NCI-H1694 (cell line): ENCODE measurements at regions not wholly inside any gene's neighbourhood (a gene's known extent, or its start where the extent isn't known, plus 50 kb on each side); places are given as distances from the start of the nearest gene placed in this dataset.
"Not testable (repeated sequence)": the region's sequence is repeated elsewhere in the genome, so short reads cannot be mapped to it uniquely, and the experiment has no call there.

ENCODE experiments used
- DNase-seq: peaks from one replicate; lab custom pipeline; 2025; lab: John Stamatoyannopoulos, UW

DNA sequence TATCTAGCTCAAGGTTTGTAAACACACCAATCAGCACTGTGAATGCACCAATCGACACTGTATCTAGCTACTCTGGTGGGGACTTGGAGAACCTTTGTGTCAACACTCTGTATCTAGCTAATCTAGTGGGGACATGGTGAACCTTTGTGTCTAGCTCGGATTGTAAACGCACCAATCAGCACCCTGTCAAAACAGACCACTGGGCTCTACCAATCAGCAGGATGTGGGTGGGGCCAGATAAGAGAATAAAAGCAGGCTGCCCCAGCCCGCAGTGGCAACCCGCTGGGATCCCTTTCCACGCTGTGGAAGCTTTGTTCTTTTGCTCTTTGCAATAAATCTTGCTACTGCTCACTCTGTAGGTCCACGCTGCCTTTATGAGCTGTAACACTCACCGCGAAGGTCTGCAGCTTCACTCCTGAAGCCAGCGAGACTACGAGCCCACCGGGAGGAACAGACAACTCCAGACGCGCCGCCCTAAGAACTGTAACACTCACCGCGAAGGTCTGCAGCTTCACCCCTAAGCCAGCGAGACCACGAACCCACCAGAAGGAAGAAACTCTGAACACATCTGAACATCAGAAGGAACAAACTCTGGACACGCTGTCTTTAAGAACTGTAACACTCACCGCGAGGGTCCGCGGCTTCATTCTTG is 128.5 kb downstream of the MRPL14 start:
- DNase-seq: not testable (repeated sequence)

DNA sequence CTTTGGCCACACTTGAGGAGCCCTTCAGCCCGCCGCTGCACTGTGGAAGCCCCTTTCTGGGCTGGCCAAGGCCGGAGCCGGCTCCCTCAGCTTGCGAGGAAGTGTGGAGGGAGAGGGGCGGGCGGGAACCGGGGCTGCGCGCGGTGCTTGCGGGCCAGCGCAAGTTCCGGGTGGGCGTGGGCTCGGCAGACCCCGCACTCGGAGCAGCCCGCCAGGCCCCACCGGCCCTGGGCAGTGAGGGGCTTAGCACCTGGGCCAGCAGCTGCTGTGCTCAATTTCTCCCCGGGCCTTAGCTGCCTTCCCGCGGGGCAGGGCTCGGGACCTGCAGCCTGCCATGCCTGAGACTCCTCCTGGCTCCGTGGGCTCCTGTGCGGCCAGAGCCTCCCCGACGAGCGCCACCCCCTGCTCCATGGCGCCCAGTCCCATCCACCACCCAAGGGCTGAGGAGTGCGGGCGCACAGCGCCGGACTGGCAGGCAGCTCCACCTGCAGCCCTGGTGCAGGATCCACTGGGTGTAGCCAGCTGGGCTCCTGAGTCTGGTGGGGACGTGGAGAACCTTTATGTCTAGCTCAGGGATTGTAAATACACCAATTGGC is 129.2 kb downstream of the MRPL14 start:
- not testable (repeated sequence) for DNase-seq

- no peak for DNase-seq
These were observed 129.9 kb downstream of the MRPL14 start for GRCh38 chr6:43997345-43997677.

DNA sequence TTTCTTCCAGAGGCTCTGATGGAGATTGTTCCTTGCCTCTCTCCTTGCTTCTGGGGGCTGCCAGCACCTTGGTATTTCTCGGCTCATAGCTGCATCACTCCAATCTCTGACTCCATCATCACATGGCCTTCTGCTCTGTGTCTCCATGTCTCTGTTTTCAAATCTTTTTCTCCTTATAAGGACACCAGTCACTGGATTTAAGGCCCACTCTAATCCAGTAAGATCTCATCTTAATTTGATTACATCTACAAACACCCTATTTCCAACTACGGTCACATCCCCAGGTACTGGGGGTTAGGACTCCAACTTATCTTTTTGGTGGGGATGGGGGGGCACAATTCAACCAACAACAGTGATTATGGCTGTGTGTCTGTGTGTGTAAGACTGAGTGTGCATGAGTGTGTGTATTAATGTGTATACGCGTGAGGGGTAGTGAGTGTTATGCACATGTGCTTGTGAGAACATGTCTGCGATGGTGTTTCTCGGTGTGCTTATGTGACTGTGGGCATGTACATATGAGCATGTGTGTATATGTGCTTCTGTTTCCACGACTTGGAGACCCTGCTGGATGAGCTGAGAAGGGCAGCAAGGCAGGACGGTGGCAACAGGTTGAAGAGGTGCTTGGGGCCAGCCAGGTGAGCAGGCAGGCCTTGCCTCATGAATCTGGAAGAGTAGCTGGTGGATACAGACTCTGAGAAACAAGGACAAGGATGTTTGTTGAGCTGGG is 130.5 kb downstream of the MRPL14 start:
- DNase-seq: no peak

DNA sequence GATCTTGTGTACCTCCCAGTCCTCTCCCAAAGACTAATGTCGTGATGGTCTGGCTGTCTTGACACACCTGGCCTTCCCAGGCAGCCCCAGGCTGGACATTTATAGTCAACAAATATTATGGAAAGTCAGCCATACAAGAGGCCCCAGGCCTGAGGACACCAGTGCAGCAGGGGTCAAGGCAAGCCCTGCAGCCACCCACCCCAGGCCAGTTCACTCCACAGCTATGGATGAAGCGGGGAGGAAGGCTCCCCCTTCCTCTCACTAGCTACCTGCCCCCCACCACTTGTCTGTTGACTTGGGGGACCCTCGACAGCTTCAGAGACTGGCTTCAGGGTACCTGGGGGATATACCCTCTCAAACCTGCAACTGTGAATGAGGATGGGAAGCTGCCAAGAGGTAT is 132.1 kb downstream of the MRPL14 start:
- DNase-seq: no peak

DNA sequence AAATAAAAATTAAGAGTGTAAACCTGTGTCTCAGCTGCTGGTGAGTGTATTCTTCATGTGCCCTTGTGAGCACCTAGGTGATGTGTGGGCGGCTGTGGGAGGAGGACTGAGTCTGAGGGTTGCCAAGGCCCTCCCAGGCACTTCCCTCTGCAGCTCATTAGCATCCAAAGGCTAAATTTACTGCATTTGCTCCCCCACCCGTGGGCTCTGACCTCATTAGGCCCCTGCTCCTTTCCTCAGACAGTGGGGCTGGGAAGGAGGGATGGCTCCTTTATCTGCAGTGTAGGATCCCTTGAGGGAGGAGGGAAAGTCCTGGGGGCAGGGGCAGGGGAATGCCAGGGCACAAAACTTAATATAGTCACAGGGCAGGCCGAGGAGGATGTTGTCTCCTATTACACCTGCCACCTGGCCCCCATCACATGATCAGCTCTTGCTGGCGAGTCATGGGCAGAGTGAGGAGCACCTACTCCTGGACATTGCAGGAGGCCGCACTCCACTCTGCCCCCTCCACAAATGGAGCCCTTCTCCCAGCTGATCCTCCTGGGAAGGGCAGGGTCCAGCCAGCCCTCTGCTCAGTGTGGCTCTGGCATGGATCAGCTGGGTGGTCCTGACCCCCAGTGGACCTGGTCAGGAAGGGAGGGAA is 133.2 kb downstream of the MRPL14 start:
- DNase-seq: no peak

- DNase-seq: no peak
These were observed 134.2 kb downstream of the MRPL14 start for GRCh38 chr6:43992783-43993644.

DNA sequence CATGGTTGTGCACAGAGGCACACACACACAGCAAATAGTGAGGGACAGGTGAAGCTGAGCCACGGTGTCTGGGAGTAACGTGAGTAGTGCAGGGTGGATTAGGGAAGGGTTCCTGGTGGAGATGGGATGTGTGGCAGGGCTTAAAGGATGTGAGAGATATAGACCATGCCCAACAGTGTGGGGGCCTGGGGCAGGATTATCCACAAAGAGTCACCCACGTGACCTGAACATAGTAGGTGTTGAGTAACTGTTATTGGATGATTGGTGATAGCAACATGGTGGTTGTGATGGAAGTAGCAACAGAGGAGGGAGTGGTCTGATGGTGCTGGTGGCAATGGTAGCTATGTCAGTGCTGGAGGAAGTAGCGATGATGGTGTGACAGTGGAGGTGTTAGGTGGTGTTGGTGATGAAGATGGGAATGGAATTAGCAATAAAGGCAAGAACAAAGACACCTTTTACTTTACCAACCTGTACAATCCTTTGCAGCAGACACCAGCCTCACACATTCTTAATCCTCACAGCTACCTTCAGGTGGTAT is 135.1 kb downstream of the MRPL14 start:
- no peak for DNase-seq

- DNase-seq: no peak
These were observed 136.3 kb downstream of the MRPL14 start for GRCh38 chr6:43990627-43991619.

- no peak for DNase-seq
These were observed 137.0 kb downstream of the MRPL14 start for GRCh38 chr6:43990275-43990626.

- no peak for DNase-seq
These were observed 137.6 kb downstream of the MRPL14 start for GRCh38 chr6:43989581-43990146.

DNA sequence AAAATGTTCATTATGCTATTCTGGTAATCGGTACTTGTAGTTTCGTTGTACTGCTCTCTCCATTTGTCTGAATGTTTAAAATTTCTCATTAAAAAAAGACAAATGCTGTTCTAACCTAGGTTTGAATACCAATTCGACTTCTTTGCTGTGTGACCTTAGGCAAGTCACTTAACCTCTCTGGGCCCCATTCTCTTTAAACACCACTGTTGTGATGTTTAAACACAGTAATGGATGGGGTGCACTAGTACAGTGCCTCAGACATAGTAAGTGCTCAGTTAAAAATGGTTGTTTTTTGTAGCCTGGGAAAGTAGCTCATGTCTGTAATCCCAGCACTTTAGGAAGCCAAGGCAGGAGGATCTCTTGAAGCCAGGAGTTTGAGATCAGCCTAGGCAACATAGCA is 138.5 kb downstream of the MRPL14 start:
- DNase-seq: no peak

- no peak for DNase-seq
These were observed 139.3 kb downstream of the MRPL14 start for GRCh38 chr6:43987838-43988439.

GRCh38 chr6:43986177-43986825 is 141.0 kb downstream of the MRPL14 start:
- no peak for DNase-seq

DNA sequence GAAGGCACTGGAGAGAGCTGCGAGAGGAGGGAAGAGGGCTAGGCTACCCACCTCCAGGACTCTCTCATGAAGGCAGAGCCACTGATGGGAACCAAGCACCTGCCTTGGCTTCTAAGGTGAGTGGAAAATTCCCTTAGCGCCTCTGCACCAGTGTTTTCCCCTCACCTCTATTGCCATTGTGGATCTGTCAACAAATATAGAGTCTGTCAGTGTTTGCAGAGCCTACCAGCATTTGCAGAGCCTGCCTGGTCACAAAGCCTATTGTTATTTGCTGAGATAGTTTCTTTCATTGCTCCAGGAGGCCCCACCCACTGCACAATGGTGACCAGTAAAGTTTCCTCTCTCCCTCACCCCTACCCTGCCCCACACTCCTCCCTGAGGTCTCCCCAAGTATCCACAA is 141.9 kb downstream of the MRPL14 start:
- DNase-seq: no peak

DNA sequence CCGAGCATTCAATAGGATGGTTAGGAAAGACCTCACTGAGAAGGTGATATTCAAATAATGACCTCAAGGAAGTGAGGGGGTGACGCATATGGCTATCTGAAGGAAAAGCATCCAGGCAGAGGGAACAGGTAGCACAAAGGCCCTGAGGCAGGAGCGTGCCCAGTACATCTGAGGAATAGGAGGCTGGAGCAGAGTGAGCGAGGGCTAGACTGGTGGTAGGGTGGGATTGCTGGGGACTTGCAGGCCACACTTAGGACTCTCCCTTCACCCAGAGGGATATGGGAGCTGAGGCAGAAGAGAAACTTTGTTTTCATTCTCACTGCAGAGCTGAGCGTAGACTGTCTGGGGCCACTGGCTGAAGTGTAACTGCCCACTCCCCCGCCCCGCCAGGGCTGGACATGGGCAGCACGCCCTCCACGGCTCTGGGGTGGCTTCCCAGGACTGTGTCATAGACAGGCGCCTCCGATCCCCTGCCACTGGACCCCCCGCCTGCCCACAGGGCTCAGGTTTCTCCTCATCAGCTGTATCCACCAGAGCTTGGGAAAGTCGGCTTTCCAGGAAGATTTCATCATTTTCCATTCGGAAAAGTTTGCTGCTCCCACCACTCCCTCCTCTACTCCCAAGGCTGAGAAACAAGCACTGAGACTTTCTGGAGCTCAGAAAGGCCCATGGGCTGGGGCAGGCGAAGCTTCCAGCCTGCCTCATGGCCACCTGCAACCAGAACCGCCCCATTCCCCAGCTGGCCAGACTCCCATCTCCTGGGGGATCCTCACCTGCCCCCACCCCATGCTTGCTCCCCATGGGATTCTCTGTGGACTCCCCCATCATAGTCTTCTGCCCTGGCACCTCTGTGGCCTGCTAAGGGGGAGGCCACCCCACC is 142.6 kb downstream of the MRPL14 start:
- DNase-seq: no peak

DNA sequence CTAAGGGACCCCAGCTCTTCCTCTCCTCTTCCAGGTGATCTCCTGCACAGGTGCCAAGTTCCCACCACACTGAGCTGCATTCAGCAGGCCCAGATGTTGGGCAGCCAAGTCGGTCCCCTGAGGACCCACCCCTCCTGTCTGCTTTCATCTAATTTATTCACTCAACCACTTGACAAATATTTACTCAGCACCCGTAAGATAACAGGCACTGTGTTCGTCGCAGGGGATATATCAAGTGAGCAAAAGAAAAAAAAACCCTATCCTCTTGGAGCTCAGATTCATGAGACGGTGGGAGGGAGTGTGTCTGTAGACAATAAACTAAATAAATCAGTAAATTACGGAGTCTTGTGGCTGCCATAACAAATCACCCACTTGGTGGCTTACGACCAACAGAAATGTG is 143.6 kb downstream of the MRPL14 start:
- DNase-seq: no peak

DNA sequence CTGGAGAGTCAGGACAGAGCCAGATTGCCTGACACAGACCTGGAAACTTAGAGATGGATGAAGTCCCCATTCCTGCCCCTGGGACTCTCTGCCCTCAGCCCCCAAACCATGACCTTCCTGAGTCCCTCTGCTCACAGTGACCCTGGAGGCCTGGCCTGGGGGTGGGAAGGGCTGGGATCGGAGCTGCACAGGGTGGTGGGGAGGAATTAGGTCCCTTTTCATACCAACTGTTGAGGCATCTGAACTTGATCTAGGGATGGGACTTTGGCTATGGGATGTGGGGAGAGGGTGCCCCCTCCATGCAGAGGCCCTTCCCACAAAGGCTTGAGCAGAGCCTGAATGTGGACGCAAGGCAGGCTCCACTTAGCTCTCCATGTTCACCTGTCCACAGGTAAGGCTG is 144.1 kb downstream of the MRPL14 start:
- no peak for DNase-seq
